Neural progenitor cell (in vitro differentiated cells): ENCODE measurements at regions not wholly inside any gene's neighbourhood (a gene's known extent, or its start where the extent isn't known, plus 50 kb on each side); places are given as distances from the start of the nearest gene placed in this dataset.

ENCODE experiments used
- DNase-seq: peaks from one replicate; pipeline ENCODE4 v3.0.0-alpha.2; 2016; ENCODE audit warnings: low spot score
- H2AFZ ChIP-seq: fragments of 200-600 bp; sonication (generic); replicated peaks from 2 replicates; pipeline ENCODE4 v1.6.1; 2016; ENCODE audit warnings: antibody characterized with exemption
- H3F3A ChIP-seq: fragments of 200-600 bp; sonication (generic); 2 replicates; pipeline ENCODE4 v1.6.1; 2016; ENCODE audit warnings: antibody characterized with exemption, low read depth
- H3K27ac ChIP-seq: fragments of 200-600 bp; sonication (generic); 2 replicates; pipeline ENCODE4 v1.5.1; 2016; ENCODE audit warnings: mild to moderate bottlenecking
- H3K27me3 ChIP-seq: fragments of 200-600 bp; sonication (generic); 2 replicates; pipeline ENCODE4 v1.6.1; 2016; ENCODE audit warnings: mild to moderate bottlenecking, moderate library complexity
- H3K36me3 ChIP-seq: fragments of 200-600 bp; sonication (generic); 2 replicates; pipeline ENCODE4 v1.5.1; 2016
- H3K4me1 ChIP-seq: fragments of 200-600 bp; sonication (generic); 2 replicates; pipeline ENCODE4 v1.6.1; 2016; ENCODE audit warnings: mixed run types
- H3K4me2 ChIP-seq: fragments of 200-600 bp; sonication (generic); 2 replicates; pipeline ENCODE4 v1.6.1; 2016
- H3K4me3 ChIP-seq: fragments of 200-600 bp; sonication (generic); 2 replicates; pipeline ENCODE4 v1.5.1; 2016
- H3K79me2 ChIP-seq: fragments of 200-600 bp; sonication (generic); 2 replicates; pipeline ENCODE4 v1.6.1; 2016; ENCODE audit warnings: low read depth
- H3K9ac ChIP-seq: fragments of 200-600 bp; sonication (generic); 2 replicates; pipeline ENCODE4 v1.6.1; 2016
- H3K9me3 ChIP-seq: fragments of 200-600 bp; sonication (generic); 2 replicates; pipeline ENCODE4 v1.5.1; 2016; ENCODE audit warnings: low read depth
- H4K20me1 ChIP-seq: fragments of 200-600 bp; sonication (generic); 2 replicates; pipeline ENCODE4 v1.6.1; 2016; ENCODE audit warnings: low read depth
- H3K27ac Mint-ChIP-seq: 3 replicates; pipeline ENCODE4 v1.8.0; 2021; ENCODE audit warnings: mixed read lengths
- H3K27me3 Mint-ChIP-seq: 2 replicates; pipeline ENCODE4 v1.8.0; 2022; ENCODE audit warnings: low read depth, mild to moderate bottlenecking, inconsistent platforms, moderate library complexity, mixed read lengths; ENCODE audit not compliant: insufficient read depth
- H3K36me3 Mint-ChIP-seq: 3 replicates; pipeline ENCODE4 v1.8.0; 2021; ENCODE audit warnings: mixed read lengths
- H3K4me1 Mint-ChIP-seq: 3 replicates; pipeline ENCODE4 v1.8.0; 2021; ENCODE audit warnings: mixed read lengths
- H3K4me3 Mint-ChIP-seq: 3 replicates; pipeline ENCODE4 v1.8.0; 2021; ENCODE audit warnings: mild to moderate bottlenecking, moderate library complexity, mixed read lengths
- H3K9me3 Mint-ChIP-seq: 3 replicates; pipeline ENCODE4 v1.8.0; 2020; ENCODE audit warnings: mixed read lengths
- EZH2 ChIP-seq: fragments of 200-600 bp; sonication (generic); IDR thresholded peaks from 2 replicates; pipeline ENCODE4 v1.6.1; 2017; ENCODE audit warnings: antibody characterized with exemption, mild to moderate bottlenecking, moderate library complexity
- EZH2phosphoT487 ChIP-seq: fragments of 200-600 bp; sonication (generic); IDR thresholded peaks from 2 replicates; pipeline ENCODE4 v1.6.1; 2017; ENCODE audit warnings: antibody characterized with exemption
- TF ChIP-seq, protein P1 (sequence below): fragments of 200-600 bp; sonication (generic); IDR thresholded peaks from 2 replicates; pipeline ENCODE4 v1.5.1; 2017; ENCODE audit warnings: antibody characterized with exemption, mild to moderate bottlenecking

DNA sequence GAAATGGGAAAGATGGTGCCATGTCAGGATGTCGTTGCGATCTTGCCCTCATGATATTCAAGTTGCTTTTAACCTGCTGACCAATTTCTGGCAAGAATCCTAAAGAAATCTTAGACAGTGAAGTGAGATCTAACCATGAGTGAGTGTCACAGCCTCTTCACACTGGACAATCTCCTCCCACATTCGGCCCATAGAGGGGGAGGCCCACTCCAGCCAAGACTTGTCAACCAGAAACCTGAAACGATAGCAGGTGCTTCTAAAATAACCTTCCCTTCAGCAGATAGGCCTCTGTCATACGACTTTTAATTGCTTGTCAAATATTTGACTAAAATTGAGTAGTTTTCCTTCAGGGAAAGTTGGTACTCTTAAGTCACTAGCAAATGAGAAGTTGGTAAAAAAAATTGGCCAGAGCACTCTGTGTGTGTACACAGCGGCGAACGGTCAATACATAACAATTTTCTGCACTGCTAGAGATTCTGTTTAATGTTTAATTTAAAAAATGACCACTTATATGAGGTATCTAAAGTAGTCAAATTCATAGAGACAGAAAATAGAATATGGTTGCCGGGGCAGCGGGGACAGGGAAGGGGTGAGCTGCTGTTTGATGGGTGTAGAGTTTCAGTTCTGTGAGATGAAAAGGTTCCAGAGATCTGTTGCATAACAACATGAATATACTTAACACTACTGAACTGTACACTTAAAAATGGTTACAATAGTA lies 110.2 kb downstream of the VAPA start:
- Histone ChIP-seq H3K9ac (no peak overlapping the region), H3F3A (no peaks in the 10 kb centered on the region), H3K4me3 (no peak overlapping the region), H3K36me3 (no peaks in the 10 kb centered on the region), H2AFZ (no peak overlapping the region), H3K9me3 (no peaks in the 10 kb centered on the region), H4K20me1 (no peaks in the 10 kb centered on the region), H3K79me2 (no peaks in the 10 kb centered on the region), H3K27ac (no peak overlapping the region), H3K27me3 (no peaks in the 10 kb centered on the region), H3K4me2 (no peak overlapping the region), H3K4me1 (no peaks in the 10 kb centered on the region)
- H3K27ac Mint-ChIP-seq: no peak overlapping the region
- no peaks in the 10 kb centered on the region for H3K36me3 Mint-ChIP-seq
- no peak for DNase-seq
- no peak overlapping the region for H3K4me3 Mint-ChIP-seq
- TF ChIP-seq, protein P1, sequence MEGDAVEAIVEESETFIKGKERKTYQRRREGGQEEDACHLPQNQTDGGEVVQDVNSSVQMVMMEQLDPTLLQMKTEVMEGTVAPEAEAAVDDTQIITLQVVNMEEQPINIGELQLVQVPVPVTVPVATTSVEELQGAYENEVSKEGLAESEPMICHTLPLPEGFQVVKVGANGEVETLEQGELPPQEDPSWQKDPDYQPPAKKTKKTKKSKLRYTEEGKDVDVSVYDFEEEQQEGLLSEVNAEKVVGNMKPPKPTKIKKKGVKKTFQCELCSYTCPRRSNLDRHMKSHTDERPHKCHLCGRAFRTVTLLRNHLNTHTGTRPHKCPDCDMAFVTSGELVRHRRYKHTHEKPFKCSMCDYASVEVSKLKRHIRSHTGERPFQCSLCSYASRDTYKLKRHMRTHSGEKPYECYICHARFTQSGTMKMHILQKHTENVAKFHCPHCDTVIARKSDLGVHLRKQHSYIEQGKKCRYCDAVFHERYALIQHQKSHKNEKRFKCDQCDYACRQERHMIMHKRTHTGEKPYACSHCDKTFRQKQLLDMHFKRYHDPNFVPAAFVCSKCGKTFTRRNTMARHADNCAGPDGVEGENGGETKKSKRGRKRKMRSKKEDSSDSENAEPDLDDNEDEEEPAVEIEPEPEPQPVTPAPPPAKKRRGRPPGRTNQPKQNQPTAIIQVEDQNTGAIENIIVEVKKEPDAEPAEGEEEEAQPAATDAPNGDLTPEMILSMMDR: no peak
- TF ChIP-seq EZH2 (no peak), EZH2phosphoT487 (no peak)
- peaks cover 12% of the 10 kb centered on the region for H3K4me1 Mint-ChIP-seq
- H3K27me3 Mint-ChIP-seq: peaks cover 8% of the 10 kb centered on the region
- H3K9me3 Mint-ChIP-seq: peaks cover 19% of the 10 kb centered on the region

DNA sequence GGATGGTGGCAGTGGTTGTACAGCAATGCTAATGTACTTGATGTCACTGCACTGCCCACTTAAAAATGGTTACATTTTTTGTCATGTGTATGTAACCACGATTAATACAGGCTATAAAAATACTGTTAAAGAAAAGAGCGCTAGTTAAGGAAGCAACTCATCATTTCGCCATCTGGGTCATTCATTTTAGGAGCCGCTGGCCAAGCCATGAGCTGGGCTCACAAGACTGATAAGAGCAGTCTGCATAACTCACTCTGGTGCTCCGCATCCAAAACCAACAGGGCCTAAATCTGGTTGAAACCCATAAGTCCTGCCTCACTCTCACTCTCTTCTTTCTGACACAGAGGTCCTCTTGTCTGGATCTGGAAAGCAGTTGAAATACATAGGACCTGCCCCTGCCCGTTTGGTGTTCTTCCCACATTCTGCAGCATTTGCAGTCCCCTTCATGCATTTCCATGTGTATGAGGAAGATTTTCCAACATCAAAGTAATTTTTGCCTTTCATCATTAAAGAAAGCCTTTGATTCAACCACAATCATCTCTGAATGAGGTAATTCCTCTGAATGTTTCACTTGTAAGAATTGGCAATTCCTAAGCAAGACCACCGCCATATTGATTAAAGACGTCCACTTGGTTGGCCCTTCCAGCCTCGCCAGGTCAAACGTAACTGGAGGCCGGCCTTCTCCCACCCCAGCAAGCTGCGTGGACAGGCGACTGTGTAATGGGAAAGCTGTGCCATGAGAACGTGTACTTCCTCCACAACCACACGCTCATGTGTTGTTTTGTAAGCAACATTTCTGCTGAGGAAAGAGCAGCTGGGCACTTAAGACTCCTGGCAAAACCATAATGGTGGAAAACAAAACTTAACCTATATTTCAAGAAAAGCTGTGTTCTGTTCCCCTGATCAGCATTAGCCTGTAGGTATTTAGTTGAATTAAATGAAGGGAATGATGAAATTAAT lies 112.2 kb downstream of the VAPA start:
- H3K4me3 Mint-ChIP-seq: no peak overlapping the region
- no peaks in the 10 kb centered on the region for H3K36me3 Mint-ChIP-seq
- no peak overlapping the region for H3K27ac Mint-ChIP-seq

DNA sequence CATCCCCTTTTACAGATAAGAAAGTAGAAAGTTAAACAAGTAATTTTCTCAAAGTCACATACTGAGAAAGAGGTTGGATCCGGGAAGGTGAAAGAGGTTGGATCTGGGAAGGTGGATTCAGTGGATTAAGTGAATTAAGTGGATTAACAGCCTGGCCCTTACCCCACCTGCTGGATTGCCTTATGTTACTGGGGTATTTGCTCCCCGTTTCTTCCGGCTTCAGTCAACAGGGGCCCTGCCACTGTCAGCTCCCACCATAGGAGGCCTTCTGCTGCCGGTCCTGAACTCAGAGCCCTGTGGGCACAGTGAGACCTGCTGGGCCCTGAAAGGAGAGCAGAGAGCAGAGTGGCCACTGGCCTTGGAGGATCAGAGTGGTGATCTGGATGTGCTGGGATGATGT lies 113.2 kb downstream of the VAPA start:
- peaks cover 15% of the 10 kb centered on the region for H3K4me1 Mint-ChIP-seq
- H3K9ac ChIP-seq: no peak overlapping the region
- H3K36me3 Mint-ChIP-seq: no peaks in the 10 kb centered on the region
- H3K4me1 ChIP-seq: no peaks in the 10 kb centered on the region
- DNase-seq: no peak
- TF ChIP-seq, protein P1: no peak
- no peak for TF ChIP-seq EZH2phosphoT487
- TF ChIP-seq EZH2: no peak
- H3K4me2 ChIP-seq: no peak overlapping the region
- no peaks in the 10 kb centered on the region for H3F3A ChIP-seq
- no peaks in the 10 kb centered on the region for H3K27me3 ChIP-seq
- H3K27ac ChIP-seq: no peak overlapping the region
- no peaks in the 10 kb centered on the region for H3K79me2 ChIP-seq
- H4K20me1 ChIP-seq: no peaks in the 10 kb centered on the region
- no peak overlapping the region for H3K27ac Mint-ChIP-seq
- no peak overlapping the region for H3K4me3 ChIP-seq
- H3K9me3 Mint-ChIP-seq: peaks cover 21% of the 10 kb centered on the region
- no peaks in the 10 kb centered on the region for H3K36me3 ChIP-seq
- H2AFZ ChIP-seq: no peak overlapping the region
- no peaks in the 10 kb centered on the region for H3K9me3 ChIP-seq
- no peak overlapping the region for H3K4me3 Mint-ChIP-seq
- H3K27me3 Mint-ChIP-seq: peaks cover 8% of the 10 kb centered on the region

More for the DNA sequence above, 112.2 kb downstream of the VAPA start:
- Histone ChIP-seq H3K36me3 (no peaks in the 10 kb centered on the region), H3K27me3 (no peaks in the 10 kb centered on the region), H2AFZ (no peak overlapping the region), H3K9me3 (no peaks in the 10 kb centered on the region), H3K79me2 (no peaks in the 10 kb centered on the region), H4K20me1 (no peaks in the 10 kb centered on the region), H3K4me2 (no peak overlapping the region), H3K4me1 (no peaks in the 10 kb centered on the region), H3F3A (no peaks in the 10 kb centered on the region), H3K27ac (no peak overlapping the region), H3K9ac (no peak overlapping the region), H3K4me3 (no peak overlapping the region)
- no peak for TF ChIP-seq EZH2phosphoT487
- TF ChIP-seq, protein P1: no peak
- TF ChIP-seq EZH2: no peak
- Mint-ChIP-seq H3K4me1 (peaks cover 13% of the 10 kb centered on the region), H3K27me3 (peaks cover 8% of the 10 kb centered on the region), H3K9me3 (peaks cover 22% of the 10 kb centered on the region)
- DNase-seq: no peak
